Limb (tissue), 2 donors: ENCODE measurements at regions not wholly inside any gene's neighbourhood (a gene's known extent, or its start where the extent isn't known, plus 50 kb on each side); places are given as distances from the start of the nearest gene placed in this dataset.

ENCODE experiments used
- DNase-seq, 2 donors: peaks; one replicate each; pipeline ENCODE4 v3.0.0-alpha.2; 2016; ENCODE audit errors: extremely low spot score in 2 of 2

GRCh38 chr2:71872466-71873051 is 275.1 kb downstream of the CYP26B1 start:
- no peak for DNase-seq

- no peak for DNase-seq
Observed at GRCh38 chr2:71865391-71865965, 282.2 kb downstream of the CYP26B1 start.

GRCh38 chr2:71864085-71864484 is 283.6 kb downstream of the CYP26B1 start:
- no peak for DNase-seq

- no peak for DNase-seq
Observed at GRCh38 chr2:71863396-71863795, 284.3 kb downstream of the CYP26B1 start.

GRCh38 chr2:71862921-71863320 is 284.7 kb downstream of the CYP26B1 start:
- DNase-seq, result no peak

GRCh38 chr2:71861186-71862160 is 286.2 kb downstream of the CYP26B1 start:
- DNase-seq, result peak in 1 of 2 donors; percentile 11

GRCh38 chr2:71860381-71860926 is 287.2 kb downstream of the CYP26B1 start:
- no peak for DNase-seq

- DNase-seq, result no peak
Observed at GRCh38 chr2:71859211-71859847, 288.3 kb downstream of the CYP26B1 start.

GRCh38 chr2:71858071-71858470 is 289.6 kb downstream of the CYP26B1 start:
- peak in 1 of 2 donors; percentile 74 for DNase-seq

GRCh38 chr2:71857636-71858035 is 290.0 kb downstream of the CYP26B1 start:
- DNase-seq, result peak in 1 of 2 donors; percentile 42

- DNase-seq, result no peak
Observed at GRCh38 chr2:71856773-71857525, 290.7 kb downstream of the CYP26B1 start.

GRCh38 chr2:71853858-71854257 is 293.8 kb downstream of the CYP26B1 start:
- DNase-seq, result no peak

GRCh38 chr2:71852141-71852711 is 295.4 kb downstream of the CYP26B1 start:
- peak; percentile 71 to 78 for DNase-seq

- DNase-seq, result peak in 1 of 2 donors; percentile 21
Observed at GRCh38 chr2:71851094-71851750, 296.4 kb downstream of the CYP26B1 start.

GRCh38 chr2:71850306-71850801 is 297.3 kb downstream of the CYP26B1 start:
- DNase-seq, result no peak

GRCh38 chr2:71849607-71850305 is 297.9 kb downstream of the CYP26B1 start:
- DNase-seq, result no peak

- no peak for DNase-seq
Observed at GRCh38 chr2:71849111-71849510, 298.6 kb downstream of the CYP26B1 start.

- DNase-seq, result no peak
Observed at GRCh38 chr2:71846669-71847291, 300.9 kb downstream of the CYP26B1 start.

GRCh38 chr2:71846072-71846471 is 301.6 kb downstream of the CYP26B1 start:
- no peak for DNase-seq
